SU-DHL-6 (cell line): ENCODE measurements at regions not wholly inside any gene's neighbourhood (a gene's known extent, or its start where the extent isn't known, plus 50 kb on each side); places are given as distances from the start of the nearest gene placed in this dataset.

Experiments used
- H2AFZ ChIP-seq: fragments of 200-600 bp; sonication (generic); 2 replicates; pipeline ENCODE4 v1.6.1; 2014; ENCODE audit warnings: low read depth, mild to moderate bottlenecking, moderate library complexity, mixed read lengths, antibody characterized with exemption, low read length; ENCODE audit not compliant: severe bottlenecking
- H3F3A ChIP-seq: fragments of 200-600 bp; shearing (Covaris generic); 2 replicates; pipeline ENCODE4 v1.6.0; 2016; ENCODE audit warnings: antibody characterized with exemption, mild to moderate bottlenecking; ENCODE audit not compliant: insufficient read depth
- H3K27ac ChIP-seq: fragments of 200-600 bp; sonication (generic); 2 replicates; pipeline ENCODE4 v1.5.1; 2016; ENCODE audit warnings: low read depth, mild to moderate bottlenecking, low read length, moderate library complexity, mixed read lengths
- H3K27me3 ChIP-seq: fragments of 200-600 bp; sonication (generic), shearing (Covaris generic); 2 replicates; pipeline ENCODE4 v1.6.0; 2014; ENCODE audit warnings: mild to moderate bottlenecking, low read length
- H3K36me3 ChIP-seq: fragments of 200-600 bp; sonication (generic); 2 replicates; pipeline ENCODE4 v1.6.1; 2014; ENCODE audit warnings: mild to moderate bottlenecking, low read length, mixed read lengths
- H3K4me2 ChIP-seq: fragments of 300-600, 200-600 bp; shearing (Covaris generic), sonication (generic); 2 replicates; pipeline ENCODE4 v1.6.0; 2014; ENCODE audit warnings: low read length, low read depth, mild to moderate bottlenecking; ENCODE audit not compliant: poor library complexity, severe bottlenecking
- H3K4me3 ChIP-seq: fragments of 200-600 bp; sonication (generic); 2 replicates; pipeline ENCODE4 v1.5.1; 2014; ENCODE audit warnings: antibody characterized with exemption, low read length, mild to moderate bottlenecking, mixed read lengths; ENCODE audit not compliant: insufficient read depth, poor library complexity, severe bottlenecking
- H3K79me2 ChIP-seq: fragments of 200-600 bp; sonication (generic); 2 replicates; pipeline ENCODE4 v1.6.1; 2014; ENCODE audit warnings: mild to moderate bottlenecking, low read length, moderate library complexity; ENCODE audit not compliant: insufficient read depth
- H3K9ac ChIP-seq: fragments of 200-600 bp; sonication (generic); 2 replicates; pipeline ENCODE4 v1.7.0; 2014; ENCODE audit warnings: mild to moderate bottlenecking, low read length
- H3K9me2 ChIP-seq: fragments of 200-600 bp; sonication (generic); replicated peaks from 2 replicates; pipeline ENCODE4 v1.6.1; 2014; ENCODE audit warnings: low read length; ENCODE audit not compliant: insufficient read depth
- H3K9me3 ChIP-seq: fragments of 200-600 bp; sonication (generic); 2 replicates; pipeline ENCODE4 v1.6.1; 2014; ENCODE audit warnings: low read length, mixed read lengths; ENCODE audit not compliant: insufficient read depth
- H4K20me1 ChIP-seq: fragments of 200-600 bp; sonication (generic); 2 replicates; pipeline ENCODE4 v1.6.1; 2014; ENCODE audit warnings: low read depth, mild to moderate bottlenecking, antibody characterized with exemption, low read length, moderate library complexity, mixed read lengths
- EZH2phosphoT487 ChIP-seq: fragments of 200-600 bp; sonication (generic), shearing (Covaris generic); conservative IDR thresholded peaks from 2 replicates; pipeline ENCODE4 v1.6.1; 2018; ENCODE audit warnings: mild to moderate bottlenecking, antibody characterized with exemption, low read length, moderate library complexity, mixed read lengths
- TF ChIP-seq, protein P1 (sequence below): fragments of 200-600 bp; sonication (generic); IDR thresholded peaks from one replicate; pipeline ENCODE4 v1.5.1; 2017; ENCODE audit warnings: antibody characterized with exemption, mild to moderate bottlenecking, low read length, moderate library complexity; ENCODE audit not compliant: insufficient read depth, poor library complexity, severe bottlenecking

DNA sequence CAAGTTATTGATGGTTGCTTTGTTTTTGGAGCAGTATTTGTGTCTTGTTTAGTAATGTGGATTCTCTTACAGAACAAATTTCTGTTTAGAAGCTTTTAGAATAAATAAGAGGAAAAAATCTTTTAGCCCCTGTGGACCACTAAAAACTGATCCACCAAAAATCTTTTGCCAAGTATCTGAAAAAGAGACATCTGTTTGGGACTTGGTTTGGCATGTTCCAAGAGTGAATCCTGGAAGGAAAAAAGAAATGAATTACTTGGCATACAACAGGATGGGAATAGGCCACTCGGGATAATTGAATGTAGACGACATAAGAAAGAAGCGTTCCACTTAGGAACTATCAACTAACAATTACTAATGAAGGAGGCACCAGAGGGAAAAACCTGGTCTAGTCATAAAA, 1350.1 kb upstream of the C9orf72 start:
- Histone ChIP-seq H3K4me3 (no peak overlapping the region), H3K79me2 (no peaks in the 10 kb centered on the region), H3F3A (no peaks in the 10 kb centered on the region), H3K9ac (no peak overlapping the region), H3K27me3 (no peaks in the 10 kb centered on the region), H3K9me2 (no peaks in the 10 kb centered on the region), H4K20me1 (no peaks in the 10 kb centered on the region), H3K36me3 (no peaks in the 10 kb centered on the region), H3K4me2 (no peak overlapping the region), H3K27ac (no peak overlapping the region), H2AFZ (no peak overlapping the region), H3K9me3 (no peaks in the 10 kb centered on the region)
- TF ChIP-seq EZH2phosphoT487, result no peak
- TF ChIP-seq, protein P1, sequence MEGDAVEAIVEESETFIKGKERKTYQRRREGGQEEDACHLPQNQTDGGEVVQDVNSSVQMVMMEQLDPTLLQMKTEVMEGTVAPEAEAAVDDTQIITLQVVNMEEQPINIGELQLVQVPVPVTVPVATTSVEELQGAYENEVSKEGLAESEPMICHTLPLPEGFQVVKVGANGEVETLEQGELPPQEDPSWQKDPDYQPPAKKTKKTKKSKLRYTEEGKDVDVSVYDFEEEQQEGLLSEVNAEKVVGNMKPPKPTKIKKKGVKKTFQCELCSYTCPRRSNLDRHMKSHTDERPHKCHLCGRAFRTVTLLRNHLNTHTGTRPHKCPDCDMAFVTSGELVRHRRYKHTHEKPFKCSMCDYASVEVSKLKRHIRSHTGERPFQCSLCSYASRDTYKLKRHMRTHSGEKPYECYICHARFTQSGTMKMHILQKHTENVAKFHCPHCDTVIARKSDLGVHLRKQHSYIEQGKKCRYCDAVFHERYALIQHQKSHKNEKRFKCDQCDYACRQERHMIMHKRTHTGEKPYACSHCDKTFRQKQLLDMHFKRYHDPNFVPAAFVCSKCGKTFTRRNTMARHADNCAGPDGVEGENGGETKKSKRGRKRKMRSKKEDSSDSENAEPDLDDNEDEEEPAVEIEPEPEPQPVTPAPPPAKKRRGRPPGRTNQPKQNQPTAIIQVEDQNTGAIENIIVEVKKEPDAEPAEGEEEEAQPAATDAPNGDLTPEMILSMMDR, result no peak

DNA sequence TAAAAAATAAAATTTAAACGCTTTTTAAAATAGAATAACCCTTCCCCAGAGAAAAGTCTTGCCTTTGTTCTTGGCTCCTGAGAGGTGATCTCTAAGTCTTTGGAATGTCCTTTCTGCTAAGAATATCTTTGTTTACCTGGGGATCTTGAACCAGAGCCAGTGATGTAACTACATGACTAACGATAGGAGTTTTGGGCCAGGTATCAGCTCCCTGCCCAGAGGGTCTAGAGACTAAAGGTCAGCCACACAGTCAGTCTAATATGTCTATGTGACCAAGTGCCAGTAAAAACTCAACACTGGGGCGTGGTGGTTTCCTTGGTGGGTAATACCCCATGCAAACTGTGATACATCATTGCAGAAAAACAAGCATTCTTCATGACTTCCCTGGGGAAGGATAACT, 1351.9 kb upstream of the C9orf72 start:
- Histone ChIP-seq H2AFZ (no peak overlapping the region), H3K9me3 (no peaks in the 10 kb centered on the region), H3K9me2 (no peaks in the 10 kb centered on the region), H3K4me3 (no peak overlapping the region), H3F3A (no peaks in the 10 kb centered on the region), H3K36me3 (no peaks in the 10 kb centered on the region), H3K4me2 (no peak overlapping the region), H3K79me2 (no peaks in the 10 kb centered on the region), H3K9ac (no peak overlapping the region), H3K27ac (no peak overlapping the region), H4K20me1 (no peaks in the 10 kb centered on the region), H3K27me3 (no peaks in the 10 kb centered on the region)
- TF ChIP-seq, protein P1, result no peak
- TF ChIP-seq EZH2phosphoT487, result no peak

DNA sequence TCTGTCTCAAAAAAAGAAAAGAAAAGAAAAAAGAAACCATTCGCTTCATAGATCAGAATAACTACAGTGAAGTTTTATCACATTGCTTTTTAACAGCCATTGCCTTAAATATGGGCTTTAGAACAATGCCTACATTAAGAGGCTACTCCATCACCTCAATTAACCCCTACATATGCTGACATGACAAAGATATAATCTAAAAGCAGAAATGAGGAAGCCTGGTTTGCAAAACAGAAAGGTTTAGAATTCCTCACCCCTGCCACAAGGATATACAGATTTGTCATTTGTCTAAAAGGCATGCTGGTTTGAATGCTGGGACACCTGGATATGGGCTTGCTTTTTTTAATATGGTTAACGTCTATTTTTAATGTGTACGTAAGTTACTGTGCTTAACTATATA, 1353.0 kb upstream of the C9orf72 start:
- Histone ChIP-seq H3K9me3 (no peaks in the 10 kb centered on the region), H3K9me2 (no peaks in the 10 kb centered on the region), H3K4me2 (no peak overlapping the region)

More for the DNA sequence above, 1353.0 kb upstream of the C9orf72 start:
- Histone ChIP-seq H3K27ac (no peak overlapping the region), H3K4me3 (no peak overlapping the region), H3K36me3 (no peaks in the 10 kb centered on the region), H3K79me2 (no peaks in the 10 kb centered on the region), H3F3A (no peaks in the 10 kb centered on the region), H4K20me1 (no peaks in the 10 kb centered on the region), H2AFZ (no peak overlapping the region), H3K27me3 (no peaks in the 10 kb centered on the region), H3K9ac (no peak overlapping the region)
- no peak for TF ChIP-seq EZH2phosphoT487
- TF ChIP-seq, protein P1, result no peak
